Caco-2 (cell line): ENCODE measurements at regions not wholly inside any gene's neighbourhood (a gene's known extent, or its start where the extent isn't known, plus 50 kb on each side); places are given as distances from the start of the nearest gene placed in this dataset.

Experiments used
- BruUV-seq: library from RNA; stranded (reverse); fragments of 400-500 nt; replicated peaks from 2 replicates; lab custom pipeline; 2021; lab: Mats Ljungman, UMichigan
- CTCF ChIA-PET: fragments of 300-600 bp; sonication (Branson Sonifier 250); formaldehyde crosslinking; loops from one replicate; lab custom pipeline; 2022; ENCODE audit warnings: antibody characterized with exemption; lab: Charles Lee
- POLR2A ChIA-PET: fragments of 300-600 bp; sonication (Branson Sonifier 250); formaldehyde crosslinking; loops from one replicate; lab custom pipeline; 2022; ENCODE audit warnings: antibody characterized with exemption; lab: Charles Lee
- DNase-seq, 2 experiments: peaks; one replicate each; pipeline versions ENCODE4 v3.0.0 to v3.0.0-alpha.2; 2020 to 2022
- H3K27me3 ChIP-seq: replicated peaks from 2 replicates; pipeline ENCODE4 v1.6.0; 2011; ENCODE audit warnings: low read length; ENCODE audit not compliant: control insufficient read depth, insufficient read depth
- H3K36me3 ChIP-seq: 2 replicates; pipeline ENCODE4 v1.5.1; 2011; ENCODE audit warnings: low read length; ENCODE audit not compliant: control insufficient read depth, insufficient read depth
- H3K4me1 ChIP-seq: fragments of 250-450 bp; sonication (Bioruptor Pico); 2 replicates; pipeline ENCODE4 v1.5.1; 2020; ENCODE audit warnings: mild to moderate bottlenecking
- H3K4me3 ChIP-seq: 2 replicates; pipeline ENCODE4 v1.5.1; 2011; ENCODE audit warnings: low read depth, mild to moderate bottlenecking, control low read depth, low read length
- H3K9me3 ChIP-seq: fragments of 250-450 bp; sonication (Bioruptor Pico); 2 replicates; pipeline ENCODE4 v1.5.1; 2020; ENCODE audit warnings: mild to moderate bottlenecking, moderate library complexity
- H3K27ac Mint-ChIP-seq: one replicate; pipeline ENCODE4 v1.8.0; 2022; ENCODE audit warnings: mixed read lengths; ENCODE audit not compliant: unreplicated experiment
- H3K27me3 Mint-ChIP-seq: one replicate; pipeline ENCODE4 v1.8.0; 2022; ENCODE audit warnings: mixed read lengths; ENCODE audit not compliant: insufficient read depth, unreplicated experiment
- H3K36me3 Mint-ChIP-seq: one replicate; pipeline ENCODE4 v1.8.0; 2022; ENCODE audit warnings: mild to moderate bottlenecking, mixed read lengths; ENCODE audit not compliant: insufficient read depth, unreplicated experiment
- H3K4me1 Mint-ChIP-seq: one replicate; pipeline ENCODE4 v1.8.0; 2022; ENCODE audit warnings: low read depth, mixed read lengths; ENCODE audit not compliant: unreplicated experiment
- H3K4me3 Mint-ChIP-seq: one replicate; pipeline ENCODE4 v1.8.0; 2022; ENCODE audit warnings: mild to moderate bottlenecking, moderate library complexity, mixed read lengths; ENCODE audit not compliant: unreplicated experiment
- H3K9me3 Mint-ChIP-seq: one replicate; pipeline ENCODE4 v1.8.0; 2022; ENCODE audit warnings: mixed read lengths; ENCODE audit not compliant: unreplicated experiment
- intact Hi-C: fragments of 100-400 bp; cut with micrococcal nuclease; formaldehyde crosslinking; loops from one replicate; pipeline ENCODE4 v1.10.0; 2022; ENCODE audit not compliant: unreplicated experiment
- TF ChIP-seq, protein P1 (sequence below), 2 experiments: fragments of 200-600 bp in 1 of 2; IDR thresholded peaks; 1 replicate in 1 of 2; 2 replicates in 1 of 2; pipeline versions ENCODE4 v1.5.1 to v1.8.0; 2011 to 2022; ENCODE audit warnings: antibody characterized with exemption in 1 of 2, control low read depth in 1 of 2, inconsistent platforms in 1 of 2, low read depth in 1 of 2, low read length in 1 of 2, mild to moderate bottlenecking in 1 of 2, moderate library complexity in 1 of 2; ENCODE audit not compliant: insufficient read depth in 1 of 2, severe bottlenecking in 1 of 2, unreplicated experiment in 1 of 2

GRCh38 chr4:189414021-189414420, 526.7 kb upstream of the FRG1 start:
- TF ChIP-seq, protein P1, sequence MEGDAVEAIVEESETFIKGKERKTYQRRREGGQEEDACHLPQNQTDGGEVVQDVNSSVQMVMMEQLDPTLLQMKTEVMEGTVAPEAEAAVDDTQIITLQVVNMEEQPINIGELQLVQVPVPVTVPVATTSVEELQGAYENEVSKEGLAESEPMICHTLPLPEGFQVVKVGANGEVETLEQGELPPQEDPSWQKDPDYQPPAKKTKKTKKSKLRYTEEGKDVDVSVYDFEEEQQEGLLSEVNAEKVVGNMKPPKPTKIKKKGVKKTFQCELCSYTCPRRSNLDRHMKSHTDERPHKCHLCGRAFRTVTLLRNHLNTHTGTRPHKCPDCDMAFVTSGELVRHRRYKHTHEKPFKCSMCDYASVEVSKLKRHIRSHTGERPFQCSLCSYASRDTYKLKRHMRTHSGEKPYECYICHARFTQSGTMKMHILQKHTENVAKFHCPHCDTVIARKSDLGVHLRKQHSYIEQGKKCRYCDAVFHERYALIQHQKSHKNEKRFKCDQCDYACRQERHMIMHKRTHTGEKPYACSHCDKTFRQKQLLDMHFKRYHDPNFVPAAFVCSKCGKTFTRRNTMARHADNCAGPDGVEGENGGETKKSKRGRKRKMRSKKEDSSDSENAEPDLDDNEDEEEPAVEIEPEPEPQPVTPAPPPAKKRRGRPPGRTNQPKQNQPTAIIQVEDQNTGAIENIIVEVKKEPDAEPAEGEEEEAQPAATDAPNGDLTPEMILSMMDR (IDR thresholded peaks at IDR 0.05; ENCODE audit: insufficient read depth in 1 of 2, low read depth in 1 of 2, low read length in 1 of 2, severe bottlenecking in 1 of 2, unreplicated experiment in 1 of 2), result no peak
- H3K4me3 ChIP-seq, result no peak overlapping the region
- no peaks in the 10 kb centered on the region for H3K27me3 ChIP-seq
- no peak overlapping the region for H3K27ac Mint-ChIP-seq
- no peak for DNase-seq
- BruUV-seq, result no TSS peak
- no peaks in the 10 kb centered on the region for H3K27me3 Mint-ChIP-seq
- intact Hi-C loops, result no loop called here
- no peaks in the 10 kb centered on the region for H3K4me1 ChIP-seq
- H3K36me3 Mint-ChIP-seq, result no peaks in the 10 kb centered on the region
- H3K9me3 Mint-ChIP-seq, result peaks cover 14% of the 10 kb centered on the region
- H3K4me3 Mint-ChIP-seq, result no peak overlapping the region
- CTCF ChIA-PET, result no interaction called here
- H3K4me1 Mint-ChIP-seq, result no peaks in the 10 kb centered on the region
- no peaks in the 10 kb centered on the region for H3K9me3 ChIP-seq
- H3K36me3 ChIP-seq, result no peaks in the 10 kb centered on the region
- POLR2A ChIA-PET, result no interaction called here

- BruUV-seq, result no TSS peak
- H3K36me3 ChIP-seq, result no peaks in the 10 kb centered on the region
- TF ChIP-seq, protein P1 (IDR thresholded peaks at IDR 0.05; ENCODE audit: insufficient read depth in 1 of 2, low read depth in 1 of 2, low read length in 1 of 2, severe bottlenecking in 1 of 2, unreplicated experiment in 1 of 2), result no peak
- intact Hi-C loops, result no loop called here
- H3K27me3 ChIP-seq, result no peaks in the 10 kb centered on the region
- peaks cover 3% of the 10 kb centered on the region for H3K27me3 Mint-ChIP-seq
- POLR2A ChIA-PET, result no interaction called here
- H3K27ac Mint-ChIP-seq, result no peak overlapping the region
- CTCF ChIA-PET, result no interaction called here
- H3K4me1 Mint-ChIP-seq, result no peaks in the 10 kb centered on the region
- no peak overlapping the region for H3K4me3 Mint-ChIP-seq
- H3K4me1 ChIP-seq, result no peaks in the 10 kb centered on the region
- H3K9me3 ChIP-seq, result no peaks in the 10 kb centered on the region
- DNase-seq, result no peak
- no peak overlapping the region for H3K4me3 ChIP-seq
- no peaks in the 10 kb centered on the region for H3K36me3 Mint-ChIP-seq
- H3K9me3 Mint-ChIP-seq, result peaks cover 14% of the 10 kb centered on the region
Observed at GRCh38 chr4:189420572-189420971, 520.1 kb upstream of the FRG1 start.

- Mint-ChIP-seq H3K27me3 (no peaks in the 10 kb centered on the region), H3K27ac (no peak overlapping the region), H3K36me3 (no peaks in the 10 kb centered on the region), H3K9me3 (peaks cover 18% of the 10 kb centered on the region), H3K4me1 (no peaks in the 10 kb centered on the region), H3K4me3 (no peak overlapping the region)
- Histone ChIP-seq H3K4me3 (no peak overlapping the region), H3K9me3 (no peaks in the 10 kb centered on the region), H3K4me1 (no peaks in the 10 kb centered on the region), H3K27me3 (no peaks in the 10 kb centered on the region), H3K36me3 (no peaks in the 10 kb centered on the region)
- DNase-seq, result peak in 1 of 2 experiments; percentile 7
- TF ChIP-seq, protein P1 (IDR thresholded peaks at IDR 0.05; ENCODE audit: insufficient read depth in 1 of 2, low read depth in 1 of 2, low read length in 1 of 2, severe bottlenecking in 1 of 2, unreplicated experiment in 1 of 2), result no peak
- ChIA-PET CTCF (interaction anchor here (1.0 kb wide), 1 partner anchor 468 kb away, joined by 3 read pairs; no protein-coding TSS in a partner anchor), POLR2A (no interaction called here)
- intact Hi-C loops, result loop anchor here (5.0 kb wide), 1 partner anchor 466 kb away; no protein-coding TSS in a partner anchor
- BruUV-seq, result no TSS peak
Observed at GRCh38 chr4:189436207-189436606, 504.5 kb upstream of the FRG1 start.
